Thyroid gland (tissue), 4 donors: ENCODE measurements at regions not wholly inside any gene's neighbourhood (a gene's known extent, or its start where the extent isn't known, plus 50 kb on each side); places are given as distances from the start of the nearest gene placed in this dataset.

ENCODE experiments used
- POLR2A ChIP-seq, 2 donors: fragments of 450-650 bp; IDR thresholded peaks; one replicate each; pipeline ENCODE4 v1.6.1; 2017; ENCODE audit warnings: antibody characterized with exemption in 2 of 2, mild to moderate bottlenecking in 2 of 2, moderate library complexity in 1 of 2
- TF ChIP-seq, protein P1 (sequence below), 6 experiments: fragments of 200-600 bp in 3 of 6; fragments of 450-650 bp in 3 of 6; sonication (generic) in 3 of 6; IDR thresholded peaks; one replicate each; pipeline ENCODE4 v1.5.1; 2016 to 2019; ENCODE audit warnings: antibody characterized with exemption in 6 of 6, mild to moderate bottlenecking in 2 of 6, inconsistent platforms in 1 of 6, moderate library complexity in 1 of 6

DNA sequence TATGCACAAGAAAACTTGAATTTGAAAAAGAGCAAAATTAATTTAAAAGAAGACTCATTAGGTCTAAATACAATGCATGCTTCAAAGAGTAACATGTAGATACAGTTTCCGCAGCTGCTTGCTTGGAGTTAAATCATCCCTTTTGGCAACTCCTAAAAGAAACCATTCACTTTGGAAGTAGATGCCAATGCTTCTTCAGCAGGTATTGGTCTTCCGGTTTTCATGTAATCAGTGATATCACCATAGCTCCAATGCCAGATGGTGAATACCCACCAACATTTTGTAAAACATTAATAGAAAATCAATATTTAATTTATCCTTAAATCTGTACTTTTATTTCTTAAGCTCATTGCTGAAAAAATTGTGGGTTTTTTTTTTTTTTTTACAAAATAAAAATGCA is 381.1 kb upstream of the PHF14 start:
- TF ChIP-seq, protein P1, sequence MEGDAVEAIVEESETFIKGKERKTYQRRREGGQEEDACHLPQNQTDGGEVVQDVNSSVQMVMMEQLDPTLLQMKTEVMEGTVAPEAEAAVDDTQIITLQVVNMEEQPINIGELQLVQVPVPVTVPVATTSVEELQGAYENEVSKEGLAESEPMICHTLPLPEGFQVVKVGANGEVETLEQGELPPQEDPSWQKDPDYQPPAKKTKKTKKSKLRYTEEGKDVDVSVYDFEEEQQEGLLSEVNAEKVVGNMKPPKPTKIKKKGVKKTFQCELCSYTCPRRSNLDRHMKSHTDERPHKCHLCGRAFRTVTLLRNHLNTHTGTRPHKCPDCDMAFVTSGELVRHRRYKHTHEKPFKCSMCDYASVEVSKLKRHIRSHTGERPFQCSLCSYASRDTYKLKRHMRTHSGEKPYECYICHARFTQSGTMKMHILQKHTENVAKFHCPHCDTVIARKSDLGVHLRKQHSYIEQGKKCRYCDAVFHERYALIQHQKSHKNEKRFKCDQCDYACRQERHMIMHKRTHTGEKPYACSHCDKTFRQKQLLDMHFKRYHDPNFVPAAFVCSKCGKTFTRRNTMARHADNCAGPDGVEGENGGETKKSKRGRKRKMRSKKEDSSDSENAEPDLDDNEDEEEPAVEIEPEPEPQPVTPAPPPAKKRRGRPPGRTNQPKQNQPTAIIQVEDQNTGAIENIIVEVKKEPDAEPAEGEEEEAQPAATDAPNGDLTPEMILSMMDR (IDR thresholded peaks at IDR 0.05) = no peak
- TF ChIP-seq POLR2A (IDR thresholded peaks at IDR 0.05) = no peak
